GM18907 (cell line): ENCODE measurements at regions not wholly inside any gene's neighbourhood (a gene's known extent, or its start where the extent isn't known, plus 50 kb on each side); places are given as distances from the start of the nearest gene placed in this dataset.
"Not testable (repeated sequence)": the region's sequence is repeated elsewhere in the genome, so short reads cannot be mapped to it uniquely, and the experiment has no call there.

Source experiments
- ATAC-seq: cut with Tn5 transposase; IDR thresholded peaks from one replicate; pipeline ENCODE4 v1.9.1; 2021; ENCODE audit warnings: mild to moderate bottlenecking, moderate library complexity; ENCODE audit not compliant: unreplicated experiment

DNA sequence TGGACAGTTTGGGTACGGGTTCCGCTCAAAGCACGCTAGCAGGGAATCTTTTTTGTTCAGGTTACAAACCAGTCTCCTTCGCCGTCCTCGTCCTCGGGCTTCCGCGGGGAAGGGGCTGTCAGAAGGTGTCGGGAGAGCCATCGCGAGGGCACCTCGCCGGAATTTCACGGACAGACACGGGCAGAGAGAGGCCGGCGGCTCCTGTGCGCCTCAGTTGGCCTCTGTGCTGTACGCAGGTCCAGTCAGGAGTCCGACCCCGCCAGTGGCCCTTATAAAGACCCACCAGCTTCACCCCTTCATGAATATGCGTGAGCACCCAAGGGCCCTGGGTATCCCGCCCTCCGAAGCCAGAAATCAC, 362.1 kb upstream of the DEFB115 start:
- not testable (repeated sequence) for ATAC-seq

DNA sequence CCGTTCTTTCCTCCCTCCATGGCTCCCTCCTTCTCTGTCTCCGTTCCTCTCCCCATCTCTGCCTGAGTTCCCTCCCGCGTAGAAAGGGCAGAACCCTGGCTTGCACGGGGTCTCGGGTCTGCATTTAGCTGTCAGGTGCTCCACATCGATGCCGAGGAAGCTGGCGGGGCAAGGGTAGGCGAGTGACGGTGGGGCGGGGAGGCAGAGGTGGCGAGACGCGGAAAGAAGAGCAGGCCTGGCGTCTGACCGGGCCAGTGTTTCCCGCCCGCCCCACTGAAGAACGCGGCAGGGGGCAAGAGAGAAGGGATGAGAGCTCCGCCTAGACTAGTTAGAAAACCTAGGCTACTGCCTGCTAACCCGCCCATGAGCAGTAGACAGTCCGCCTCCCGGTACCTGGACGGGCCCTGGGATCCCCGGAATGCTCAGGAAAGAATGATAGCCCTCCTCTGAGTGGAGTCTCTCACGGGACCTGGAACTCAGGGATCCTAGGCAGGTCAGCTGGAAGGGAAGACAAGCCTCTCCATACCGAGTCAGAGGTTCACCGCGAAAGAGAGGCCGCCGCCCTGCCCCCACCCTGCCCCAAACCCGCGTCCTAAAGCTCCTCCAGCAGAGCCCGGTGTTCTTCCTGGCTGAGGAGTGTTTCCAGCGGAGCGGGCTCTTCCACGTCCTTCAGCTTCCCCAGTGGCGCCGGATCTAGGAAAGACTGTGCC, 357.9 kb upstream of the DEFB115 start:
- ATAC-seq = not testable (repeated sequence)

DNA sequence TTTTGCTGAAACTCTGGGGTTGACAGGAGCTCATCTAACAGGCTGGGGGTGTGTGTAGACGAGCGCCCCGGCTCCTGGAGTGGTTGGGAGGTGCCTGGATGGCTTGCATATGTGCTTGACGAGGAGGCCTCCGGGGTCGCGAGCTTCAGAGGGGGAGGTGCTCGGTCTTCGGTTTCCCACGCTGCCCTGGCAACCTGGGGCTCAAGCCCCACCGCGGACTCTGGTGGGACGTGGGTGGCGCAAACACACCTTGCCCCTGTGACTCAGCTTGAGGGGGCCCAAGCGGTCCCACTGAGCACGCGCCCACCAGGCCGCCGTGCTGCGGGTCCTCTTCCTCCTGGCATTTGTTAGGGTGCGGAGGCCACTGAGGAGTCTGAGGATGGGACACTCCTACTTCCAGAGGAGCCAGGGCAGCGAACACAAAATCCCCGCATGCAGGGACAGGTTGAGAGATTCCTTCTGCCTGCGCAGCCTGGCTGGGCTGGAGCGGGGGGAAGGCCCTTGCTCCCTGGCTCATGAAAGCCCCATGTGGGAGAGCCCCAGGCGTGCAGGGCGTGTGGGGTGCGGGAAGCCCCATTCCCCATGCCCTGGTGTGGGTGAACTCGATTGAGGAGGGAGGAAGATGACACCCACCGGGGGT, 357.3 kb upstream of the DEFB115 start:
- ATAC-seq = not testable (repeated sequence)

DNA sequence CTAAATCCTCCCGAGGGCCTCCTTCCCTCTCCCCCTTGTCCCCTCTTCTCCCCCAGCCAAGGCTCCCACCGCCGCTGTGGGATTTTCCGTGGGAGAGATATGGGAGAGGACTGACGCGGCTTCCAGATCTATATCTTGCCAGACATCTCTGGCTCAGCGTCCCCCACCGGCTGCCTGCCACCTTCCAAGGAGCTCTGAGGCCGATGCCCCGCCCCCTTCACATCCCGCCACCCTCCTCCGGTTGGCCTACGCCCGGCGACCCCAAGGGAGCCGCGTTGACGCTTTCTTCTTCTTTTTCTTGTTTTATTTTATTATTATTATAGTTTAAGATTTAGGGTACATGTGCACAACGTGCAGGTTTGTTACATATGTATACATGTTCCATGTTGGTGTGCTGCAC, 352.2 kb upstream of the DEFB115 start:
- not testable (repeated sequence) for ATAC-seq

DNA sequence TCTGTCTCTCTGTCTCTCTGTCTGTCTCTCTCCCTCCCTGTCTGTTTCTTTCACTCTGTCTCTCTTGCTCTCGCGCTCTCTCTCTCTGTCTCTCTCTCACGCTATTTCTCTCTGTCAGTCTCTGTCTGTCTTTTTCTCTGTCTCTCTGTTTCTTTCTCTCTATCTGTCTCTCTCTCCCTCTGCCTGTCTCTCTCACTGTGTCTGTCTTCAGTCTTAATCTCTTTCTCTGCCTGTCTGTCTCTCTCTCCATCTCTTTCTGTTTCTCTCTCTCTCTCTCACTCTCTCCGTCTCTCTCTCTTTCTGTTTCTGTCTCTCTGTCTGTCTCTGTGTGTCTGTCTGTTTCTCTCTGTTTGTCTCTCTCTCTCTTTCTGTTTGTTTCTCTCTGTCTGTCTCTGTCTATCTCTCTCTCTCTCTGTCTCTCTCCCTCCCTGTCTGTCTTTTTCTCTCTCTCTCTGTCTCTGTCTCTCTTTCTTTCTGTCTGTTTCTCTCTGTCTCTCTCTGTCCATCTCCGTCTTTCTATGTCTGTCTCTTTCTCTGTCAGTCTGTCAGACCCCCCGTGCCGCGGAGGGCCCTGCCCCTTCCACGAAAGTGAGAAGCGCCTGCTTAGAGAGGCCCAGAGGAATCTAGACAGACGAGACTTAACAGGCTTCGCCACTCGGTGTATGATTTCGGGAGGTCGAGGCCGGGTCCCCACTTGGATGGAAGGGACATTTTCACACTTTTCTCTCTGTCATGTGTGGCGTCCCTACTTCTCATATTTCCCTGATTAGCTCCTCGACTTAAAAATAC, 346.3 kb upstream of the DEFB115 start:
- no peak for ATAC-seq

DNA sequence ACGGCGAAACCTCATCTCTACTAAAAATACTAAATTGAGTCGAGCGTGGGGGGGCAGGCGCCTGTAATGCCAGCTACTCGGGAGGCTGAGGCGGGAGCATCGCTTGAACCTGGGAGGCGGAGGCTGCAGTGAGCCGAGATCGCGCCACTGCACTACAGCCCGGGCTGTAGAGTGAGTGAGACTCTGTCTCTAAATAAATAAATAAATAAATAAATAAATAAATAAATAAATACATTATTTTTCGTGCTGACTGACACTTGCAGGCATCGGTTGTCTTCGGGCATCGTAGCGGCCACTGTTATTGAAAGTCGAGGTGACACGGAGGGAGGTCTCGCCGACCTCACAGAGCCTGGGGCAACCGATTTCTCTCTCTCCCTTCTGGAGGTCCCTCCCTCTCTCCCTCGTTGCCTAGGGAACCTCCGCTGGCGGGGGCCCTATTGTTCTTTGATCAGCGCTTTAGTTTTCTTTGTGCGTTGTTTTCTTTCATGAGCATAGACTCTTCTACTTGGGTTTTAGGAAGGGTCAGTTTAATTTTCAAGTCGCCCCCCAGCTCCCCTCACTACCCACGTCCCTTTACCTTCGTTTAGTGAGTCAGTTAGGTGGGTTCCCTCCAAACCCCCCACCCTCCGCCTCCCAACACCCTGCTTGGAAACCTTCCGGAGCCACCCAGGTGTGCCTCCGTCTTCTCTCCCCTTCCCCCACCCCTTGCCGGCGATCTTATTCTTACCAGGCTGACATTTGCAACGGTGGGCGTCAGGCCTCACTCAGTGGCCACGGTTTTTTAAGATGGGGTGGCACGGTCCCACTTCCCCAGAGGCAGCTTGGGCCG, 345.4 kb upstream of the DEFB115 start:
- ATAC-seq = not testable (repeated sequence)

DNA sequence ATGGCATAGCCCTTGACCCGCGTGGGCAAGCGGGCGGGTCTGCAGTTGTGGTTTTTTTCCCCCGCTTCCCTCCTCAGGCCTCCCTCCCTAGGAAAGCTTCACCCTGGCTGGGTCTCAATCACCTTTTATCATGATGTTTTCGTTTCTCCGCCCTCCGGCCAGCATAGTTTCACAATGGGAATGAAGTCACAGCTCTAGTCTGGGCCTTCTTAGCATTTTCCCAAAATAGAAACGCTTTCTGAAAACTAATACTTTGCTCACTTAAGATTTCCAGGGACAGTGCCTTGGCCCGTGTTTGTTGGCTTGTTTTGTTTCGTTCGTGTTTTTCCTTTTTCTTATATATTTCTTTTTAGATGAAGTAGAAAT, 344.8 kb upstream of the DEFB115 start:
- not testable (repeated sequence) for ATAC-seq

DNA sequence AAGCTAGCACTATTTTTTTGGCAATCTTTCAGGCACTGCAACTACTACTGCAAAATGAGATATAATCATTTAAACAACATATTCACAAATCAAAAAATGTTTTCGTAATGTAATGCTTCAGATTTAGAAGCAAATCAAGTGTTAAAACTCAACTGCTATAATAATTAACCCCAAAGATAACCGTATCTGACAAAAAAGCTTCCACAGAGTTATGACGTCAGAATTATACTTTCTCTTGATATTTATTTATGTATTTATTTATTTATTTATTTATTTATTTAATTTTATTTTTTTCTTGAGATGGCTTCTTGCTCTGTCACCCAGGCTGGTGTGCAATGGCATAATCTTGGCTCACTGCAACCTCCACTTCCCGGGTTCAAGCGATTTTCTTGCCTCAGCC, 341.1 kb upstream of the DEFB115 start:
- not testable (repeated sequence) for ATAC-seq

DNA sequence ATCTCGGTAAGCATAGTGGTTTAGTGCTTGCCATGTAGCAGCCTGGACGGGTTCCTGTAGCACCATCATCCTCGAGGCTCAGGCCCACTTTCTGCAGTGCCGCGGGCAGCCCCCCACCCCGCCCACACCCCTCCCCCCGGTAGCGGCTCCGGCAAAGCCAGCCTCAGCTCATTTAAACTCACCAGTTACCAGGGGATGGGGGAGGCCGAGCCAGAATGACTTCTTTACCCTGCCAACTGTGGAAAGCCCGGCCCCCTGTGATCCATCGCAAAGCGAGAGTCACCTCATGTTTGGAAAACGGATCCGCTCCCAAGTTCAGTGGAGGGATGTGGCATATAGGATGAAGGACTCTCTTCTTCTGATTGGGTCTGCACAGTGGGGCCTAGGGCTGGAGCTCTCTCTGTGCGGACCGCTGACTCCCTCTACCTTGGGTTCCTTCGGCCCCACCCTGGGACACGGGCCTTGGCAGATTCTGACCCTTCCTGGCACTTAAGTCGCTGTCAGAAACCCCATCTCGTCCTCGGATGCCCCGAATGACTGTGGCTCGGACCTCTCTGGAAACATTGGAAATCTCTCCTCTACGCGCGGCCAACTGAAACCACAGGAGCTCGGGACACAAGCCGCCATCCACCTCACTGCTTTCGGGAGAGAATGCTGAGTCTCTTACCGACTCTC, 337.8 kb upstream of the DEFB115 start:
- ATAC-seq = no peak

DNA sequence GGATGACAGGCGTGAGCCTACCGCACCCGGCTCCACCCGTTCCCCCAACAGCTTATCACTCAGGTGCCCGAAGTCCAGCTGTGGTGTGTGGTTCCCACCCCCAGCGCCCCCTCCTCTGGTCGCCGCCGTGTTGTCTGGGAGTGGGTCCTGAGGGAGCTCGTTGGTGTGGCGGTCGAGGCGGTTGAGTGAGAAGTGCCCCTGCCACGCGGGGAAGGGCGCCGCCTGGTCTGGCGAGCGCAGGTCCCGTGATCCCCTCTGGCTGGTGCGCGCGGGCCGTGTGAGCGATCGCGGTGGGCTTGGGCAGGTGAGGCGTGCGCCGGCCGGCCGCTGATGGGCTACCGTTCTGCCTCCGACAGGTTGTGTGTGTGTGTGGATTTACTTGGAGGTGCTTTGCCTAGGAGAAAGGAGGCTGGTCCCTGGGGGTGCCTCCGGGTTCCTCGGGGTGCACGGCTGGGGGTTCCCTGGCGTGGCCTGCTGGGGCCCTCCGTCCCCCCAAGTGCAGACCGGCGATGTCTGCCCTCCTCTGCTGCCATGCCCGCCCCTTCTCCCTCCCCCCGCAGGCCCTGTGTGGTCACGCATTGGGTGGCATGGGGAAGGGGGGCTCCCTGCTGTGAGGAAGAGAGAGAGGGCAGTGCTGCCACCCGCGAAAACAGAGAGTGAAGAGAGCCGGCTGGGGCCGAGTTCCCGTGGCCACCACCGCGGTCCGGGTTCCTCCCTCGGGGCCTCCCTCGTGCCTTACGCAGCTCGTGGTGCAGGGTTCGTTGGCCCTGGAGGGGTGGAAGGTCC, 336.0 kb upstream of the DEFB115 start:
- ATAC-seq = no peak

DNA sequence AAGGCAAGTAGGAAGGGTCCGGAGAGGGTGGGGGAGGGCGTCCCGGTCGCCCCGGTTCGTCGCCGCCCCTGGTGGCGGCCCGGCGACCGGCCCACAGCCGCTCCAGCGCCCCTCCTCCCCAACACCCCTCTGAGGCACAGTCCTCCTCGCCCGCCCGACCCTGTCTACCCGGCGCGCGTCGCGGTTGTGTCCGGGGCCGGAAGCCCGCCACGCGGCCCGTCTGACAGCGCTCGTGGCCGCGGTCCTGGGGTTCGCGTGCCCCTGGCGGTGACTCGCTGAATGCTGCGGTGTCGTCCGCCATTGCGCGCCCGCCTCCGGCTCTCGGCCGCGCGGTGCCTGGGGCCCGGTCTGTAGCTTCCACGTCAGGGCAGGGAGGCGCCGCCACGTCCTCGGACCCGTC, 335.3 kb upstream of the DEFB115 start:
- ATAC-seq = no peak

DNA sequence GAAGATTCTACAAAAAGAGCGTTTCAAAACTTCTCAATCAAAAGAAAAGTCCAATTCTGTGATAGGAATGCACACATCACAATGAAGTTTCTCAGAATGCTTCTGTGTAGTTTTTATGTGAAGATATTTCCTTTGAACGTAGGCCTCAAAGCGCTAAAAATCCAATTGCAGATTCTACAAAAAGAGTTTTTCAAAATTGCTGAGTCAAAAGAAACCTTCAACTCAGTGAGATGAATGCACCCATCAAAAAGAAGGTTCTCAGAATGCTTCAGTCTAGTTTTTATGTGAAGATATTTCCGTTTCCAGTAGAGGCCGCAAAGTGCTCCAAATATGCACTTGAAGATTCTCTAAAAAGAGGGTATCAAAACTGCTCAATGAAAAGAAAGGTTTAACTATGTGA, 319.7 kb upstream of the DEFB115 start:
- no peak for ATAC-seq

DNA sequence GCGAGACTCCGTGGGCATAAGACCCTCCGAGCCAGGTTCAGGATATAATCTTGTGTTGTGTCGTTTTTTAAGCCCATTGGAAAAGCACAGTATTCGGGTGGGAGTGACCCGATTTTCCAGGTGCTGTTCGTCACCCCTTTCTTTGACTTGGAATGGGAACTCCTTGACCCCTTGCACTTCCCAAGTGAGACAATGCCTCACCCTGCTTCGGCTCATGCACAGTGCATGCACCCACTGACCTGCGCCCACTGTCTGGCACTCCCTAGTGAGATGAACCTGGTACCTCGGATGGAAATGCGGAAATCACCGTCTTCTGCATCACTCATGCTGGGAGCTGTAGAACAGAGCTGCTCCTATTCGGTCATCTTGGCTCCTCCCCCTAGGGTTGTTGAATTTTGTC, 307.7 kb upstream of the DEFB115 start:
- ATAC-seq = no peak

DNA sequence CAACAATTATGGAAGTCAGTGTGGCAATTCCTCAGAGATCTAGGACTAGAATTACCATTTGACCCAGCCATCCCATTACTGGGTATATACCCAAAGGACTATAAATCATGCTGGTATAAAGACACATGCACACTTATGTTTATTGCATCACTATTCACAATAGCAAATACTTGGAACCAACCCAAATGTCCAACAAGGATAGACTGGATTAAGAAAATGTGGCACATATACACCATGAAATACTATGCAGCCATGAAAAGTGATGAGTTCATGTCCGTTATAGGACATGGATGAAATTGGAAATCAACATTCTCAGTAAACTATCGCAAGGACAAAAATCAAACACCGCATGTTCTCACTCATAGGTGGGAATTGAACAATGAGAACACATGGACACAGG, 306.4 kb upstream of the DEFB115 start:
- not testable (repeated sequence) for ATAC-seq

DNA sequence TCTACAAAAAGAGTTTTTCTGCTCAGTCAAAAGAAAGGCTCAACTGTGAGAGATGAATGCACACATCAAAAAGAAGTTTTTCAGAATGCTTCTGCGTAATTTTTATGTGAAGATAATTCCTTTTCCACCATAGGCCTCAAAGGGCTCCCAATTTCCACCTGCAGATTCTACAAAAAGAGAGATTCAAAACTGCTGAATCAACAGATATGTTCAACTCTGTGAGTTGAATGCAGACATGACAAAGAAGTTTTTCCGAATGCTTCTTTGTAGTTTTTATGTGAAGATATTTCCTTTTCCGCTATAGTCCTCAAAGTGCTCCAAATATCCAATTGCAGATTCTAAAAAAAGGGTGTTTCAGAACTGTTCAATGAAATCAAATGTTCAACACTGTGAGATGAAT, 300.8 kb upstream of the DEFB115 start:
- not testable (repeated sequence) for ATAC-seq

DNA sequence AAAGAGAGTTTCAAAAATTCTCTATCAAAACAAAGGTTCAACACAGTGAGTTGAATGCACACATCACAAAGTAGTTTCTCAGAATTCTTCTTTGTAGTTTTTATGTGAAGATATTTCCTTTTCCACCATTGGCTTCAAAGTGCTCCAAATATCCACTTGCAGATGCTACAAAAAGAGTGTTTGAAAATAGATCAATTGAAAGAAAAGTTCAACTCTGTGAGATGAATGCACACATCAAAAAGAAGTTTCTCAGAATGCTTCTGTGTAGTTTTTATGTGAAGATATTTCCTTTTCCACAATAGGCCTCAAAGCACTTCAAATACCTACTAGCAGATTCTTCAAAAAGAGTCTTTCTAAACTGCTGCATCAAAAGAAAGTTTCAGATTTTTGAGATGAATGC, 298.3 kb upstream of the DEFB115 start:
- ATAC-seq = not testable (repeated sequence)

DNA sequence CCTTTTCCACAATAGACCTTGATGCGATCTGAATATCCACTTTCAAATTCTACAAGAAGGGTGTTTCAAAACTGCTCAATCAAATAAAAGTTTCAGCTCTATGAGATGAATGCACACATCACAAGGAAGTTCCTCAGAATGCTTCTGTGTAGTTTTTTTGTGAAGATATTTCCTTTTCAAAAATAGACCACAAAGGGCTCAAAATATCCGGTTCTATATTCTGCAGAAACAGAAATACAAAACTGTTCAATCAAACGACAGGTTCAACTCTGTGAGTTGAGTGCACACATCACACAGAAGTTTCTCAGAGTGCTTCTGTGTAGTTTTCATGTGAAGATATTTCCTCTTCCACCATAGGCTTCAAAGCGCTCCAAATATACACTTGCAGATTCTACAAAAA, 293.9 kb upstream of the DEFB115 start:
- ATAC-seq = no peak

DNA sequence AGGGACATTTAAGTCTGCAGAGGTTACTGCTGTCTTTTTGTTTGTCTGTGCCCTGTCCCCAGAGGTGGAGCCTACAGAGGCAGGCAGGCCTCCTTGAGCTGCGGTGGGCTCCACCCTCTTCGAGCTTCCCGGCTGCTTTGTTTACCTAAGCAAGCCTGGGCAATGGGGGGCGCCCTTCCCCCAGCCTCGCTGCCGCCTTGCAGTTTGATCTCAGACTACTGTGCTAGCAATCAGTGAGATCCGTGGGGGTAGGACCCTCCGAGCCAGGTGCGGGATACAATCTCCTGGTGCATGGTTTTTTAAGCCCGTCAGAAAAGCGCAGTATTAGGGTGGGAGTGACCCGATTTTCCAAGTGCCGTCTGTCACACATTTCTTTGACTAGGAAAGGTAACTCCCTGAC, 281.6 kb upstream of the DEFB115 start:
- ATAC-seq = not testable (repeated sequence)

DNA sequence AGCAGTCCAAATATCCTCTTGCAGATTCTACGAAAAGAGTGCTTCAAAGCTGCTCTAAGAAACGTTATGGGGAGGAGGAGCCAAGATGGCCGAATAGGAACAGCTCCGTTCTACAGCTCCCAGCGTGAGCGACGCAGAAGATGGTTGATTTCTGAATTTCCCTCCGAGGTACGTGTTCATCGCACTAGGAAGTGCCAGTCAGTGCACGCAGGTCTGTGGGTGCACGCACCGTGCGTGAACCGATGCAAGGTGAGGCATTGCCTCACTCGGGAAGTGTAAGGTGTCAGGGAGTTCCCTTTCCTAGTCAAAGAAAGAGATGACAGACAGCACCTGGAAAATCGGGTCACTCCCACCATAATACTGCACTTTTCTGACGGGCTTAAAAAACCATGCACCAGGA, 272.1 kb upstream of the DEFB115 start:
- no peak for ATAC-seq
